Esophagus squamous epithelium (tissue), 5 donors: ENCODE measurements at regions not wholly inside any gene's neighbourhood (a gene's known extent, or its start where the extent isn't known, plus 50 kb on each side); places are given as distances from the start of the nearest gene placed in this dataset.

ENCODE experiments used
- DNase-seq: peaks from one replicate; lab custom pipeline; 2025; lab: John Stamatoyannopoulos, UW
- H3K27ac ChIP-seq, 4 donors: fragments of 200-600 bp; sonication (generic); one replicate each; pipeline ENCODE4 v1.5.1; 2016 to 2019; ENCODE audit warnings: mild to moderate bottlenecking in 1 of 4
- H3K27me3 ChIP-seq, 4 donors: fragments of 200-600 bp; sonication (generic); 1 replicate in 3 of 4; 2 replicates in 1 of 4; pipeline versions ENCODE4 v1.5.1 to v1.6.0; 2017 to 2021; ENCODE audit warnings: antibody characterized with exemption in 1 of 4
- H3K36me3 ChIP-seq, 3 donors: fragments of 200-600 bp; sonication (generic); one replicate each; pipeline ENCODE4 v1.5.1; 2016 to 2019
- H3K4me1 ChIP-seq, 3 donors: fragments of 200-600 bp; sonication (generic); one replicate each; pipeline ENCODE4 v1.5.1; 2017 to 2019
- H3K4me3 ChIP-seq, 4 donors: fragments of 200-600 bp; sonication (generic); 1 replicate in 3 of 4; 2 replicates in 1 of 4; pipeline ENCODE4 v1.5.1; 2016 to 2019; ENCODE audit warnings: mild to moderate bottlenecking in 2 of 4, moderate library complexity in 1 of 4
- H3K9me3 ChIP-seq, 3 donors: fragments of 200-600 bp; sonication (generic); one replicate each; pipeline ENCODE4 v1.5.1; 2016 to 2019
- POLR2A ChIP-seq, 4 donors: fragments of 450-650 bp; IDR thresholded peaks; one replicate each; pipeline ENCODE4 v1.6.1; 2017; ENCODE audit warnings: antibody characterized with exemption in 4 of 4, mild to moderate bottlenecking in 4 of 4, moderate library complexity in 3 of 4
- WGBS, 2 donors: methylation state at CpG; one replicate each; pipeline ENCODE4 v1.1.5; 2018; 5-methylcytosine and 5-hydroxymethylcytosine counted together
- intact Hi-C: fragments of 100-400 bp; cut with DNase I; formaldehyde crosslinking; loops from one replicate; pipeline ENCODE4 v1.15.0; 2022
- TF ChIP-seq, protein P1 (sequence below), 6 experiments: fragments of 450-650 bp in 4 of 6; fragments of 200-600 bp in 2 of 6; sonication (generic) in 2 of 6; IDR thresholded peaks; one replicate each; pipeline ENCODE4 v1.5.1; 2016 to 2019; ENCODE audit warnings: antibody characterized with exemption in 6 of 6, mild to moderate bottlenecking in 4 of 6, moderate library complexity in 4 of 6
- donor health status: DM: yes; HTN: yes; CAD: no.

DNA sequence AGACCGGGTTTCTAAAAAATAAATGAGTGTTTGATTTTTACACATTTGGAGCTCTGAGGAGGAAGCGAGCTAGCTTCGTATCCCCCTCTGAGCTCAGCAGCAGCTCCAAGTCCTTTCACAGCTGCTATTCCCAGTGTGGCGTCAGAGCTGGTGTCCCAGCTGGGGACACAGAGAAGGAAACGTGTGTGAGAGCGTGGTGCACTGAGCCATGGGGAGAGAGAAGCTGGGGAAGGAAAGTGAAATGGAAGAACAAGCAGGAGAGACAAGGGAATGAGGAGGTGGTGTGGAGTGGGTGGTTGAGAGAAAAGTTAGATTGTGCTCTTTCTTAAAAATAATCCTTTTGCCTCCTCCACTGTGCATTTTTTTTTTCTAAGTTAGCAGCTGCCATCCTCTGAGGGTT, 79.5 kb upstream of the SLC4A4 start:
- intact Hi-C loops: no loop called here
- TF ChIP-seq, protein P1, sequence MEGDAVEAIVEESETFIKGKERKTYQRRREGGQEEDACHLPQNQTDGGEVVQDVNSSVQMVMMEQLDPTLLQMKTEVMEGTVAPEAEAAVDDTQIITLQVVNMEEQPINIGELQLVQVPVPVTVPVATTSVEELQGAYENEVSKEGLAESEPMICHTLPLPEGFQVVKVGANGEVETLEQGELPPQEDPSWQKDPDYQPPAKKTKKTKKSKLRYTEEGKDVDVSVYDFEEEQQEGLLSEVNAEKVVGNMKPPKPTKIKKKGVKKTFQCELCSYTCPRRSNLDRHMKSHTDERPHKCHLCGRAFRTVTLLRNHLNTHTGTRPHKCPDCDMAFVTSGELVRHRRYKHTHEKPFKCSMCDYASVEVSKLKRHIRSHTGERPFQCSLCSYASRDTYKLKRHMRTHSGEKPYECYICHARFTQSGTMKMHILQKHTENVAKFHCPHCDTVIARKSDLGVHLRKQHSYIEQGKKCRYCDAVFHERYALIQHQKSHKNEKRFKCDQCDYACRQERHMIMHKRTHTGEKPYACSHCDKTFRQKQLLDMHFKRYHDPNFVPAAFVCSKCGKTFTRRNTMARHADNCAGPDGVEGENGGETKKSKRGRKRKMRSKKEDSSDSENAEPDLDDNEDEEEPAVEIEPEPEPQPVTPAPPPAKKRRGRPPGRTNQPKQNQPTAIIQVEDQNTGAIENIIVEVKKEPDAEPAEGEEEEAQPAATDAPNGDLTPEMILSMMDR (IDR thresholded peaks at IDR 0.05): no peak
- no peak for TF ChIP-seq POLR2A (IDR thresholded peaks at IDR 0.05)

DNA sequence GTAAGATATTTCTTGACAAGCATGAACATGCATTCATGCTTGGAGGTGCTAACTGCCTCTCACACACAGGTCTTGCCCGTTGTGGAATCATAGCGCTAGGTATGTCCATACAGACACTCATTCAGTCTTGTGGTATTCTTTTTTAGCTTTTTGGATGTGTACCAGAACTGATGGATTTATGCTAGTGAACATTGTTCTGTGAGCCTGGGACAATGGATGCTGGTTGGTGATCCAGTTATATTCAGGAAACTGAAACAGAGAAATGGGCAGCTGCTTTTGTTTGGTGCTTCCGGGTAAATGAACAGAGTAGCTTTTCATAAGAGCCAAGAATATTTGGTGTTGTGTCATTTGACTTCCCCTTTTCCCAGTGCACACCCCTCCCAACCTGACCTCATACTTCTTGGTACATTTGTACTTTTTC, 78.9 kb upstream of the SLC4A4 start:
- intact Hi-C loops: no loop called here
- WGBS, 2 donors: 27 to 43% methylated on average over 3 of the region's 3 CpGs
- TF ChIP-seq POLR2A (IDR thresholded peaks at IDR 0.05): no peak
- TF ChIP-seq, protein P1 (IDR thresholded peaks at IDR 0.05): no peak
- Histone ChIP-seq H3K27ac (peak overlapping the region in 3 of 4 donors; percentile 4 to 36 (median 30)), H3K4me1 (peaks cover 0 to 23% (median 0%) of the 10 kb centered on the region in 3 donors), H3K36me3 (no peaks in the 10 kb centered on the region), H3K9me3 (no peaks in the 10 kb centered on the region), H3K27me3 (no peaks in the 10 kb centered on the region), H3K4me3 (no peak overlapping the region)
- DNase-seq: no peak

More for the DNA sequence above, 79.5 kb upstream of the SLC4A4 start:
- Histone ChIP-seq H3K27me3 (no peaks in the 10 kb centered on the region), H3K36me3 (no peaks in the 10 kb centered on the region), H3K4me3 (no peak overlapping the region), H3K4me1 (peaks cover 0 to 23% (median 0%) of the 10 kb centered on the region in 3 donors), H3K27ac (peak overlapping the region in 2 of 4 donors; percentile 30 to 36), H3K9me3 (no peaks in the 10 kb centered on the region)
- DNase-seq: no peak
- 70 to 78% methylated on average over 6 of the region's 6 CpGs for WGBS, 2 donors

DNA sequence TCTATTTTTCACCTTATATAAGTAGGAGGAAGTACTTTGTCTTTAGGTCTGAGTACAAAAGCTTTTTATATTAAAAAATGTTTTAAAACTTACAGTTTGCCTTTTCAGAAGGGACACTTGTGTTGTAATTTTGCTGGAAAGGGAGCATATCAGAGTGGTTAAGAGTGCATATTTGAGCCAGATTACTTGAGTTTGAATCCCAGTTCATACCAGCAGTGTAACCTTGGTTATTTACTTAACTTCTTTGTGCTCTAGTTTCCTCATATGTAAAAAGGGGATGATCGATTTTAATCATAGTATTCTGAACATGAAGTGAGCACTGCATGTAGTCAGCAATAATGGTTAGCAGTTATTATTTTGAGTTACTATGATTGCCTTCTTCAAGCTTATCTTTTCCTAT, 78.3 kb upstream of the SLC4A4 start:
- Histone ChIP-seq H3K27me3 (no peaks in the 10 kb centered on the region), H3K9me3 (no peaks in the 10 kb centered on the region), H3K4me1 (peaks cover 0 to 23% (median 0%) of the 10 kb centered on the region in 3 donors), H3K4me3 (no peak overlapping the region), H3K27ac (peak overlapping the region in 1 of 4 donors; percentile 36), H3K36me3 (no peaks in the 10 kb centered on the region)
- intact Hi-C loops: no loop called here
- WGBS, 2 donors: 50 to 52% methylated on average over 1 of the region's 1 CpG
- TF ChIP-seq, protein P1 (IDR thresholded peaks at IDR 0.05): no peak
- no peak for TF ChIP-seq POLR2A (IDR thresholded peaks at IDR 0.05)
- no peak for DNase-seq

DNA sequence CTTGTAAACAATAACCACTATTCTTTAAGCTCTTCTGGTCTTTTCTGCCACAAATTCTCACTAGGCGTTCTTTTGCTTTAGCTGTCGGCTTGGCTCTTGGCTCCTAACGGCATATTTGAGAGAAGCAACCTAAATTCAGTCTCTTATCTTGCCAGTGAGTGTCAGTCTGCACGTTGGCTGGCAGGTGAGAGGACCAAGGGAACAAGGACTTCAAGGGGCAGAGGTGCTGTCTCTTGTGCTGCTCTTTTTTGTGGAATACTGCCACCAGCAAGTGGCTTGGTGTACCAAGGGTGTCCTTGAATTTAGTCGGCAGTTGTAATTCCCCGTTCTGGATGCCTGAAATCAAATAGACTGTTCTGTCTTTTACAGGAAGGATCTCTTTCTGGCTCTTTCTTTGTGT, 77.8 kb upstream of the SLC4A4 start:
- H3K9me3 ChIP-seq: no peaks in the 10 kb centered on the region
- TF ChIP-seq POLR2A (IDR thresholded peaks at IDR 0.05): no peak
- TF ChIP-seq, protein P1 (IDR thresholded peaks at IDR 0.05): no peak
- no peaks in the 10 kb centered on the region for H3K27me3 ChIP-seq
- DNase-seq: no peak
- intact Hi-C loops: no loop called here
- no peaks in the 10 kb centered on the region for H3K36me3 ChIP-seq
- WGBS, 2 donors: 56 to 73% methylated on average over 6 of the region's 6 CpGs
- no peak overlapping the region for H3K27ac ChIP-seq
- peaks cover 0 to 23% (median 0%) of the 10 kb centered on the region in 3 donors for H3K4me1 ChIP-seq
- no peak overlapping the region for H3K4me3 ChIP-seq

DNA sequence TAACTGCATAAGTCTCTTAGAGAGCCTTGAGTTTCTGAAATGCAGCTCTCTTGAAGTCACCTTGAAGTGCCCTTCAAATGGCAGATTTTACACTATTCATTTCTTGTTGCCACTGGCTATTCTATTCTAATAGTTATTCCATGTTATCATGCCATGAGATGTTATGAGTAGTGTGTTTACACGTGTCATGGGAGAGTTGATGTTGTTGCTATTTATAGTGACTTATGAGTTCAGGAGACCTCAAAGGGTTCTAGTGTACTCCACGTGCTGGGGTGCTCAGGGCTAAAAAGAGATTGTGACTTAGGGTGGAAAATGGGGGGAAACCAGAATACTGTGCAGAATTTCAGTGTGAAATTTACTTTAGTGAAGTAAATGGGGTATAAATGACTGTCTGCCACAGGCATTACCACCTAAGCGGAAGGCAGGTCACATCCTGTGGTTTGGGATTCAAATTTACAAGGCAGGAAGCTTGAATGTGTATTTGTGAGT, 77.1 kb upstream of the SLC4A4 start:
- H3K9me3 ChIP-seq: no peaks in the 10 kb centered on the region
- intact Hi-C loops: no loop called here
- WGBS, 2 donors: 63 to 77% methylated on average over 3 of the region's 3 CpGs
- H3K27me3 ChIP-seq: no peaks in the 10 kb centered on the region
- no peak overlapping the region for H3K4me3 ChIP-seq
- TF ChIP-seq, protein P1 (IDR thresholded peaks at IDR 0.05): no peak
- TF ChIP-seq POLR2A (IDR thresholded peaks at IDR 0.05): no peak
- peaks cover 0 to 26% (median 0%) of the 10 kb centered on the region in 3 donors for H3K4me1 ChIP-seq
- no peaks in the 10 kb centered on the region for H3K36me3 ChIP-seq
- H3K27ac ChIP-seq: no peak overlapping the region
- DNase-seq: no peak
